GM12875 (cell line): ENCODE measurements at regions not wholly inside any gene's neighbourhood (a gene's known extent, or its start where the extent isn't known, plus 50 kb on each side); places are given as distances from the start of the nearest gene placed in this dataset.

Experiments
- H3K4me3 ChIP-seq: one replicate; pipeline ENCODE4 v1.5.1; 2011; ENCODE audit warnings: low read depth, low read length, control low read depth
- CTCF ChIP-seq: IDR thresholded peaks from 2 replicates; pipeline ENCODE4 v1.5.1; 2011; ENCODE audit warnings: low read depth, mild to moderate bottlenecking, control low read depth, inconsistent platforms, low read length, moderate library complexity, borderline replicate concordance; ENCODE audit not compliant: insufficient read depth

DNA sequence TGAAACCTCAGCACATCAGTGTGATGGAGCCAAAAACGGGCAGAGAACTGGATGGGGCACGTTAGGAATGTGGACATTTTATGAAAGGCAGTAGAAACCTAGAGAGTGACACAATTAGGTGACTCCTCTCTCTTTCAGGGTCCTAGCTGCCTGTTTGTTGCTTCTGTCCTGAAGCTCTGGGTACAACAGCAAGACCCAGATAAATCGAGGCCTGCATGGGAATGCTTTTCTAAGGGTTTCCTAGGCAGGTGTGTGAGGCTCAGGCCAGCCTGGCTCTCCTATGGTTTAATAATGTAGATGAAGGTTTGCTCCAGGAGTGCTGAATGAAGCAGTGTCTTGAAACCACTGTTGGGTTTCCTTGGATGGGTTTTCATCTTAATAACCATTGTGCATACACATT, 517.1 kb upstream of the RAB6C start:
- no peak overlapping the region for H3K4me3 ChIP-seq
- TF ChIP-seq CTCF = no peak

- no peak overlapping the region for H3K4me3 ChIP-seq
- TF ChIP-seq CTCF = no peak
Measured at GRCh38 chr2:129462967-129463366, 516.5 kb upstream of the RAB6C start.

DNA sequence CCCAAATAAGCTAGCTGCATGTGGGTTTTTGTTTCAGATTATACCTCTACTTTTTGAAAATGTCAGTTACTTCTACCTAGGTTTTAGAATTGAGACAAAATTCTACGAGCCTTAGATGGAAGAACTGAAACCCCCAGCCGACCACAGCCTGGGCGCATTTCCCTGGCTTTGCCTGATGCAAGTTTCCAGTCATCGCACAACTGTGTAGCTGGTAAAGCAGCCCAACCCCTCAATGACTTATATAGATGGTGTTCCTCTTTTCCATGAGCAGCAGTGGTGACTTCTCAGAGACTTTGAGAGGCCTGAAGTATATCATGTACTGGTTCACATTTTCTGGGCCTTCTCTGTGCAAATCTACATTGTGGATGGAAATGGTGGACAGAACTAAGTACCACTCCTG, 515.4 kb upstream of the RAB6C start:
- H3K4me3 ChIP-seq = no peak overlapping the region
- TF ChIP-seq CTCF = no peak

- TF ChIP-seq CTCF = no peak
- H3K4me3 ChIP-seq = no peak overlapping the region
Measured at GRCh38 chr2:129464631-129465030, 514.8 kb upstream of the RAB6C start.

- TF ChIP-seq CTCF = no peak
Measured at GRCh38 chr2:129465045-129465444, 514.4 kb upstream of the RAB6C start.

DNA sequence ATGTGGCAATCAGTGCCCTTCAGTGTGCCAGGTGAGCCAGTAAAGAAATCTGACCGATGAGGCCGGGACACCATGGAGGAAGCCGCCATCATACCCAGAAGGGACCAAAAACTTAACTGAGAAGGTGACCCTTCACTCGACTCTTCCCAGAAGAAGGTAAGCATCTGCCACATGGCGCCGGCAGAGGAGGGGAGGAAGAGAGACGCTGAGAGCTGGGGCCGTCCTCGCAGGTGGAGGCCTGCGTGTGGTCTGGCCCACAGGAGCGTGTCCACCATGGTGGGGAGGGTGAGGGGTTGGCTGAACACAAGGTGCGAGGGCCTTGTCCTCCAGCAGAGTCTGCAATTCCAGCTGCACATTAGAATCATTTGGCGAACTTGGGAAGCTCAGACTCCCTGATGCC, 513.1 kb upstream of the RAB6C start:
- no peak for TF ChIP-seq CTCF
- no peak overlapping the region for H3K4me3 ChIP-seq

More at GRCh38 chr2:129465045-129465444, 514.4 kb upstream of the RAB6C start:
- H3K4me3 ChIP-seq = no peak overlapping the region

- no peak for TF ChIP-seq CTCF
- no peak overlapping the region for H3K4me3 ChIP-seq
Measured at GRCh38 chr2:129467012-129467779, 512.3 kb upstream of the RAB6C start.
